WTC11 (cell line): ENCODE measurements at regions not wholly inside any gene's neighbourhood (a gene's known extent, or its start where the extent isn't known, plus 50 kb on each side); places are given as distances from the start of the nearest gene placed in this dataset.
"Not testable (repeated sequence)": the region's sequence is repeated elsewhere in the genome, so short reads cannot be mapped to it uniquely, and the experiment has no call there.

Source experiments
- ATAC-seq: fragments of 200-7000 bp; cut with Tn5 transposase; 2 replicates; pipeline ENCODE4 v1.10.0; 2021; ENCODE audit warnings: mild to moderate bottlenecking, moderate library complexity
- CTCF ChIA-PET: fragments of 300-600 bp; sonication (Branson Sonifier 250); formaldehyde crosslinking; loops from one replicate; lab custom pipeline; 2021; ENCODE audit warnings: antibody characterized with exemption; lab: Charles Lee
- POLR2A ChIA-PET: fragments of 350-600 bp; sonication (Branson Sonifier 250); formaldehyde crosslinking; loops from one replicate; lab custom pipeline; 2021; ENCODE audit warnings: antibody characterized with exemption; lab: Charles Lee
- DNase-seq: peaks from one replicate; pipeline ENCODE4 v3.0.0; 2021; ENCODE audit warnings: low spot score
- H3K27ac Mint-ChIP-seq: 2 replicates; pipeline ENCODE4 v1.8.0; 2021; ENCODE audit warnings: mixed read lengths
- H3K27me3 Mint-ChIP-seq: 2 replicates; pipeline ENCODE4 v1.8.0; 2021; ENCODE audit warnings: low read depth, mild to moderate bottlenecking, moderate library complexity, mixed read lengths
- H3K36me3 Mint-ChIP-seq: 2 replicates; pipeline ENCODE4 v1.8.0; 2021; ENCODE audit warnings: mixed read lengths
- H3K4me1 Mint-ChIP-seq: 2 replicates; pipeline ENCODE4 v1.8.0; 2022; ENCODE audit warnings: mixed read lengths
- H3K4me3 Mint-ChIP-seq: 2 replicates; pipeline ENCODE4 v1.8.0; 2021; ENCODE audit warnings: mild to moderate bottlenecking, moderate library complexity, mixed read lengths
- H3K9me3 Mint-ChIP-seq: 2 replicates; pipeline ENCODE4 v1.8.0; 2021; ENCODE audit warnings: mixed read lengths
- CBFB ChIP-seq: sonication (generic); formaldehyde crosslinking; IDR thresholded peaks from 2 replicates; pipeline ENCODE4 v1.8.1; 2022; ENCODE audit warnings: mild to moderate bottlenecking, low read depth, missing genetic modification reagents
- EMX1 ChIP-seq: fragments of 250-450 bp; sonication (Bioruptor Pico); IDR thresholded peaks from 2 replicates; pipeline ENCODE4 v1.8.0; 2021; ENCODE audit warnings: mild to moderate bottlenecking
- KAT7 ChIP-seq: sonication (generic); formaldehyde crosslinking; IDR thresholded peaks from 2 replicates; pipeline ENCODE4 v1.8.1; 2023; ENCODE audit warnings: missing genetic modification reagents, mild to moderate bottlenecking, borderline replicate concordance
- NR1H2 ChIP-seq: sonication (generic); formaldehyde crosslinking; IDR thresholded peaks from 2 replicates; pipeline ENCODE4 v1.9.0; 2021; ENCODE audit warnings: mild to moderate bottlenecking, moderate library complexity, missing genetic modification reagents
- RELA ChIP-seq: sonication (generic); formaldehyde crosslinking; IDR thresholded peaks from 2 replicates; pipeline ENCODE4 v1.8.1; 2022; ENCODE audit warnings: missing genetic modification reagents, mild to moderate bottlenecking, borderline replicate concordance
- RORB ChIP-seq: fragments of 250-450 bp; sonication (Bioruptor Pico); IDR thresholded peaks from 2 replicates; pipeline ENCODE4 v1.9.0; 2021; ENCODE audit warnings: mild to moderate bottlenecking
- SP1 ChIP-seq: sonication (generic); formaldehyde crosslinking; conservative IDR thresholded peaks from 2 replicates; pipeline ENCODE4 v1.8.1; 2022; ENCODE audit warnings: missing genetic modification reagents
- TCF7 ChIP-seq: sonication (generic); formaldehyde crosslinking; IDR thresholded peaks from 2 replicates; pipeline ENCODE4 v1.8.0; 2022; ENCODE audit warnings: mild to moderate bottlenecking, low read depth, missing genetic modification reagents, moderate library complexity
- TEAD4 ChIP-seq: sonication (generic); formaldehyde crosslinking; IDR thresholded peaks from 2 replicates; pipeline ENCODE4 v1.8.0; 2022; ENCODE audit warnings: mild to moderate bottlenecking, missing genetic modification reagents
- ZBTB21 ChIP-seq: sonication (generic); formaldehyde crosslinking; IDR thresholded peaks from 2 replicates; pipeline ENCODE4 v1.8.1; 2023; ENCODE audit warnings: mild to moderate bottlenecking, missing genetic modification reagents, borderline replicate concordance
- ZNF416 ChIP-seq: fragments of 250-450 bp; sonication (Bioruptor Pico); IDR thresholded peaks from 2 replicates; pipeline ENCODE4 v1.9.0; 2021; ENCODE audit warnings: mild to moderate bottlenecking, inconsistent platforms
- TF ChIP-seq, protein P1 (sequence below): sonication (generic); formaldehyde crosslinking; conservative IDR thresholded peaks from 2 replicates; pipeline ENCODE4 v1.8.1; 2023; ENCODE audit warnings: mild to moderate bottlenecking, low read depth, missing genetic modification reagents, moderate library complexity
- TF ChIP-seq, protein P2 (sequence below): sonication (generic); formaldehyde crosslinking; IDR thresholded peaks from 2 replicates; pipeline ENCODE4 v1.8.1; 2022; ENCODE audit warnings: low read depth, missing genetic modification reagents, borderline replicate concordance
- TF ChIP-seq, protein P3 (sequence below): sonication (generic); formaldehyde crosslinking; IDR thresholded peaks from 2 replicates; pipeline ENCODE4 v1.8.1; 2023; ENCODE audit warnings: mild to moderate bottlenecking, missing genetic modification reagents, moderate library complexity
- TF ChIP-seq, protein P4 (sequence below): sonication (generic); formaldehyde crosslinking; IDR thresholded peaks from 2 replicates; pipeline ENCODE4 v1.8.1; 2022; ENCODE audit warnings: low read depth, mild to moderate bottlenecking, moderate library complexity, missing genetic modification reagents, borderline replicate concordance
- TF ChIP-seq, protein P5 (sequence below): sonication (generic); formaldehyde crosslinking; IDR thresholded peaks from 2 replicates; pipeline ENCODE4 v1.8.1; 2022; ENCODE audit warnings: missing genetic modification reagents, borderline replicate concordance

DNA sequence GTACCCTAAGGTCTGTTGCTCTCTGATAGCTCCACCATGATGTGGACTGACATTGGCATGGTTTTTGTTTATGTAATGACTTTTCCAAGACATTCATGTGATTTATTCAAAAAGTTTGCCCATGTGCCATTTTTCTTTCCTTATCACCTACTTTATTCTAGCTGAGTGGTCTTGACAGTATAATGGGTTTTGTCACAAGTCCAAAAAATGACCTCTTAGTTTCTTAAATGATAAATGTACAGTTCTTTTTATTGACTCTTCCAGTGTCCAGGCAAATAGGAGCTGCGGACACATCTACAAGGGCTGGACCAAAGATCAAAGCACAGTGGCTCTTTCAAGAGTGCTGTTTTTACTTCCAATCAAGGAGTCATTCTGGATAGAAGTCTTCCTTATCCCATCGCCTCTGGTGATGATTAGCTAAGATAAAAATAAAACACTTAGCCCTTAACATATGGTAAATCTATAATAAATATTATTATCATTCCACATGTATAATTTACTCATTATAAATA is 141.4 kb downstream of the MMUT start (continued):
- TF ChIP-seq, protein P1, sequence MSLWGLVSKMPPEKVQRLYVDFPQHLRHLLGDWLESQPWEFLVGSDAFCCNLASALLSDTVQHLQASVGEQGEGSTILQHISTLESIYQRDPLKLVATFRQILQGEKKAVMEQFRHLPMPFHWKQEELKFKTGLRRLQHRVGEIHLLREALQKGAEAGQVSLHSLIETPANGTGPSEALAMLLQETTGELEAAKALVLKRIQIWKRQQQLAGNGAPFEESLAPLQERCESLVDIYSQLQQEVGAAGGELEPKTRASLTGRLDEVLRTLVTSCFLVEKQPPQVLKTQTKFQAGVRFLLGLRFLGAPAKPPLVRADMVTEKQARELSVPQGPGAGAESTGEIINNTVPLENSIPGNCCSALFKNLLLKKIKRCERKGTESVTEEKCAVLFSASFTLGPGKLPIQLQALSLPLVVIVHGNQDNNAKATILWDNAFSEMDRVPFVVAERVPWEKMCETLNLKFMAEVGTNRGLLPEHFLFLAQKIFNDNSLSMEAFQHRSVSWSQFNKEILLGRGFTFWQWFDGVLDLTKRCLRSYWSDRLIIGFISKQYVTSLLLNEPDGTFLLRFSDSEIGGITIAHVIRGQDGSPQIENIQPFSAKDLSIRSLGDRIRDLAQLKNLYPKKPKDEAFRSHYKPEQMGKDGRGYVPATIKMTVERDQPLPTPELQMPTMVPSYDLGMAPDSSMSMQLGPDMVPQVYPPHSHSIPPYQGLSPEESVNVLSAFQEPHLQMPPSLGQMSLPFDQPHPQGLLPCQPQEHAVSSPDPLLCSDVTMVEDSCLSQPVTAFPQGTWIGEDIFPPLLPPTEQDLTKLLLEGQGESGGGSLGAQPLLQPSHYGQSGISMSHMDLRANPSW (CRISPR knock-in tag): no peak
- TF ChIP-seq, protein P2, sequence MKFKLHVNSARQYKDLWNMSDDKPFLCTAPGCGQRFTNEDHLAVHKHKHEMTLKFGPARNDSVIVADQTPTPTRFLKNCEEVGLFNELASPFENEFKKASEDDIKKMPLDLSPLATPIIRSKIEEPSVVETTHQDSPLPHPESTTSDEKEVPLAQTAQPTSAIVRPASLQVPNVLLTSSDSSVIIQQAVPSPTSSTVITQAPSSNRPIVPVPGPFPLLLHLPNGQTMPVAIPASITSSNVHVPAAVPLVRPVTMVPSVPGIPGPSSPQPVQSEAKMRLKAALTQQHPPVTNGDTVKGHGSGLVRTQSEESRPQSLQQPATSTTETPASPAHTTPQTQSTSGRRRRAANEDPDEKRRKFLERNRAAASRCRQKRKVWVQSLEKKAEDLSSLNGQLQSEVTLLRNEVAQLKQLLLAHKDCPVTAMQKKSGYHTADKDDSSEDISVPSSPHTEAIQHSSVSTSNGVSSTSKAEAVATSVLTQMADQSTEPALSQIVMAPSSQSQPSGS (CRISPR knock-in tag): no peak
- TF ChIP-seq RORB (CRISPR knock-in tag) (no peak), TCF7 (no peak), SP1 (CRISPR knock-in tag) (no peak), EMX1 (CRISPR knock-in tag) (no peak), RELA (CRISPR knock-in tag) (no peak), CBFB (no peak), NR1H2 (no peak)
- TF ChIP-seq, all 79 proteins: peak for 0

DNA sequence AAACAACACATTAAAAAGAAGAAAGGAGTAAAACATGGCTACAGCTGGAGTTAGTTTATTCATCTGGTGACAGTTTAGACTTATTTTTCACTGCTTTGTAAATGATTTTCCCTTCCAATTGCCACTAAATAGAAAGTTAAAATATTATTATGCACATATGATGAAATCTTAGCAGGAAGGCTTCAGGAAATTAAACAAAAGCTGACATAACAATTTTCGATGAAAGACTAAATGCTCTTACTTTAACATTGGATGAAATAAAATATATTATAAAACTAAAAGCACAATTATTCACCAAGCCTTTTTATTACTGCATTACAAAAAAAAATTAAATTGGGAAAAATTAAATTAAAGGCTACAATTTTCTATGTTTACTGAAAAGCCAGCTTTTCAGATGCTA is 158.0 kb downstream of the MMUT start:
- peaks cover 10% of the 10 kb centered on the region for H3K4me1 Mint-ChIP-seq
- DNase-seq: no peak
- TF ChIP-seq, protein P3, sequence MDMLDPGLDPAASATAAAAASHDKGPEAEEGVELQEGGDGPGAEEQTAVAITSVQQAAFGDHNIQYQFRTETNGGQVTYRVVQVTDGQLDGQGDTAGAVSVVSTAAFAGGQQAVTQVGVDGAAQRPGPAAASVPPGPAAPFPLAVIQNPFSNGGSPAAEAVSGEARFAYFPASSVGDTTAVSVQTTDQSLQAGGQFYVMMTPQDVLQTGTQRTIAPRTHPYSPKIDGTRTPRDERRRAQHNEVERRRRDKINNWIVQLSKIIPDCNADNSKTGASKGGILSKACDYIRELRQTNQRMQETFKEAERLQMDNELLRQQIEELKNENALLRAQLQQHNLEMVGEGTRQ (CRISPR knock-in tag): no peak
- TF ChIP-seq, protein P4, sequence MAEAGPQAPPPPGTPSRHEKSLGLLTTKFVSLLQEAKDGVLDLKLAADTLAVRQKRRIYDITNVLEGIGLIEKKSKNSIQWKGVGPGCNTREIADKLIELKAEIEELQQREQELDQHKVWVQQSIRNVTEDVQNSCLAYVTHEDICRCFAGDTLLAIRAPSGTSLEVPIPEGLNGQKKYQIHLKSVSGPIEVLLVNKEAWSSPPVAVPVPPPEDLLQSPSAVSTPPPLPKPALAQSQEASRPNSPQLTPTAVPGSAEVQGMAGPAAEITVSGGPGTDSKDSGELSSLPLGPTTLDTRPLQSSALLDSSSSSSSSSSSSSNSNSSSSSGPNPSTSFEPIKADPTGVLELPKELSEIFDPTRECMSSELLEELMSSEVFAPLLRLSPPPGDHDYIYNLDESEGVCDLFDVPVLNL (CRISPR knock-in tag): no peak
- TF ChIP-seq ZNF416 (CRISPR knock-in tag) (no peak), KAT7 (CRISPR knock-in tag) (no peak), SP1 (CRISPR knock-in tag) (no peak), ZBTB21 (CRISPR knock-in tag) (no peak), TEAD4 (no peak)
- TF ChIP-seq, protein P5, sequence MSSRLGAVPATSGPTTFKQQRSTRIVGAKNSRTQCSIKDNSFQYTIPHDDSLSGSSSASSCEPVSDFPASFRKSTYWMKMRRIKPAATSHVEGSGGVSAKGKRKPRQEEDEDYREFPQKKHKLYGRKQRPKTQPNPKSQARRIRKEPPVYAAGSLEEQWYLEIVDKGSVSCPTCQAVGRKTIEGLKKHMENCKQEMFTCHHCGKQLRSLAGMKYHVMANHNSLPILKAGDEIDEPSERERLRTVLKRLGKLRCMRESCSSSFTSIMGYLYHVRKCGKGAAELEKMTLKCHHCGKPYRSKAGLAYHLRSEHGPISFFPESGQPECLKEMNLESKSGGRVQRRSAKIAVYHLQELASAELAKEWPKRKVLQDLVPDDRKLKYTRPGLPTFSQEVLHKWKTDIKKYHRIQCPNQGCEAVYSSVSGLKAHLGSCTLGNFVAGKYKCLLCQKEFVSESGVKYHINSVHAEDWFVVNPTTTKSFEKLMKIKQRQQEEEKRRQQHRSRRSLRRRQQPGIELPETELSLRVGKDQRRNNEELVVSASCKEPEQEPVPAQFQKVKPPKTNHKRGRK (CRISPR knock-in tag): no peak
- TF ChIP-seq, all 79 proteins: peak for 0
- ChIA-PET POLR2A (no interaction called here), CTCF (no interaction called here)
- Mint-ChIP-seq H3K9me3 (peaks cover 26% of the 10 kb centered on the region), H3K4me3 (no peak overlapping the region), H3K27ac (no peak overlapping the region), H3K36me3 (peaks cover 18% of the 10 kb centered on the region), H3K27me3 (no peaks in the 10 kb centered on the region; the same call in none of the 2 replicates)
- no peak for ATAC-seq

DNA sequence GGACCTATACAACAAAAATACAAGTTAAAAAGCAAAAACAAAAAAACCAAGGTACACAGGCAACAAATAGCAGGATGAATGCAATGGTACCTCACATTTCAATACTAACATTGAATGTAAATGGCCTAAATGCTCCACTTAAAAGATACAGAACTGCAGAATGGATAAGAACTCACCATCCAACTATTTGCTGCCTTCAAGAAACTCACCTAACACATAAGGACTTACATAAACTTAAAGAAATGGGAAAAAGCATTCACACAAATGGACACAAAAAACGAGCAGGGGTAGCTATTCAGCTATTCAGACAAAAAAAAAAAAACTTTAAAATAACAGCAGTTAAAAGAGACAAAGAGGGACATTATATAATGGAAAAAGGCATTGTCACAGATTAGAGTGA is 158.7 kb downstream of the MMUT start:
- Mint-ChIP-seq H3K4me1 (peaks cover 10% of the 10 kb centered on the region), H3K9me3 (peaks cover 26% of the 10 kb centered on the region), H3K36me3 (peaks cover 18% of the 10 kb centered on the region)
- ATAC-seq, DNase-seq, CTCF ChIA-PET, H3K4me3 Mint-ChIP-seq, POLR2A ChIA-PET, H3K27me3 Mint-ChIP-seq, H3K27ac Mint-ChIP-seq: not testable (repeated sequence)
